WTC11 (cell line): ENCODE measurements at regions not wholly inside any gene's neighbourhood (a gene's known extent, or its start where the extent isn't known, plus 50 kb on each side); places are given as distances from the start of the nearest gene placed in this dataset.

Source experiments
- ATAC-seq: fragments of 200-7000 bp; cut with Tn5 transposase; 2 replicates; pipeline ENCODE4 v1.10.0; 2021; ENCODE audit warnings: mild to moderate bottlenecking, moderate library complexity
- CTCF ChIA-PET: fragments of 300-600 bp; sonication (Branson Sonifier 250); formaldehyde crosslinking; loops from one replicate; lab custom pipeline; 2021; ENCODE audit warnings: antibody characterized with exemption; lab: Charles Lee
- POLR2A ChIA-PET: fragments of 350-600 bp; sonication (Branson Sonifier 250); formaldehyde crosslinking; loops from one replicate; lab custom pipeline; 2021; ENCODE audit warnings: antibody characterized with exemption; lab: Charles Lee
- DNase-seq: peaks from one replicate; pipeline ENCODE4 v3.0.0; 2021; ENCODE audit warnings: low spot score
- H3K27ac Mint-ChIP-seq: 2 replicates; pipeline ENCODE4 v1.8.0; 2021; ENCODE audit warnings: mixed read lengths
- H3K27me3 Mint-ChIP-seq: 2 replicates; pipeline ENCODE4 v1.8.0; 2021; ENCODE audit warnings: low read depth, mild to moderate bottlenecking, moderate library complexity, mixed read lengths
- H3K36me3 Mint-ChIP-seq: 2 replicates; pipeline ENCODE4 v1.8.0; 2021; ENCODE audit warnings: mixed read lengths
- H3K4me1 Mint-ChIP-seq: 2 replicates; pipeline ENCODE4 v1.8.0; 2022; ENCODE audit warnings: mixed read lengths
- H3K4me3 Mint-ChIP-seq: 2 replicates; pipeline ENCODE4 v1.8.0; 2021; ENCODE audit warnings: mild to moderate bottlenecking, moderate library complexity, mixed read lengths
- H3K9me3 Mint-ChIP-seq: 2 replicates; pipeline ENCODE4 v1.8.0; 2021; ENCODE audit warnings: mixed read lengths
- AFF4 ChIP-seq: sonication (generic); formaldehyde crosslinking; IDR thresholded peaks from 2 replicates; pipeline ENCODE4 v1.8.1; 2023; ENCODE audit warnings: mild to moderate bottlenecking, missing genetic modification reagents, borderline replicate concordance
- CBFB ChIP-seq: sonication (generic); formaldehyde crosslinking; IDR thresholded peaks from 2 replicates; pipeline ENCODE4 v1.8.1; 2022; ENCODE audit warnings: mild to moderate bottlenecking, low read depth, missing genetic modification reagents
- CDX4 ChIP-seq: fragments of 250-450 bp; sonication (Bioruptor Pico); IDR thresholded peaks from 2 replicates; pipeline ENCODE4 v1.9.0; 2021; ENCODE audit warnings: moderate library complexity, mild to moderate bottlenecking, inconsistent platforms, borderline replicate concordance
- CREM ChIP-seq: sonication (generic); formaldehyde crosslinking; IDR thresholded peaks from 2 replicates; pipeline ENCODE4 v1.8.1; 2022; ENCODE audit warnings: mild to moderate bottlenecking, missing genetic modification reagents, moderate library complexity
- E2F1 ChIP-seq: sonication (generic); formaldehyde crosslinking; IDR thresholded peaks from 2 replicates; pipeline ENCODE4 v1.8.0; 2022; ENCODE audit warnings: mild to moderate bottlenecking, missing genetic modification reagents
- ERG ChIP-seq: fragments of 250-450 bp; sonication (Bioruptor Pico); IDR thresholded peaks from 2 replicates; pipeline ENCODE4 v1.8.0; 2021; ENCODE audit warnings: mild to moderate bottlenecking
- ETV6 ChIP-seq: sonication (generic); formaldehyde crosslinking; IDR thresholded peaks from 2 replicates; pipeline ENCODE4 v1.8.1; 2022; ENCODE audit warnings: mild to moderate bottlenecking, missing genetic modification reagents
- FOXJ3 ChIP-seq: sonication (generic); formaldehyde crosslinking; IDR thresholded peaks from 2 replicates; pipeline ENCODE4 v1.9.0; 2021; ENCODE audit warnings: missing genetic modification reagents, mild to moderate bottlenecking, borderline replicate concordance
- FOXK1 ChIP-seq: sonication (generic); formaldehyde crosslinking; IDR thresholded peaks from 2 replicates; pipeline ENCODE4 v1.8.0; 2022; ENCODE audit warnings: mild to moderate bottlenecking, moderate library complexity, missing genetic modification reagents
- FOXP1 ChIP-seq: sonication (generic); formaldehyde crosslinking; IDR thresholded peaks from 2 replicates; pipeline ENCODE4 v1.8.0; 2022; ENCODE audit warnings: missing genetic modification reagents, mild to moderate bottlenecking, moderate library complexity, borderline replicate concordance
- FOXP4 ChIP-seq: sonication (generic); formaldehyde crosslinking; IDR thresholded peaks from 2 replicates; pipeline ENCODE4 v1.8.0; 2022; ENCODE audit warnings: mild to moderate bottlenecking, missing genetic modification reagents
- JUN ChIP-seq: sonication (generic); formaldehyde crosslinking; IDR thresholded peaks from 2 replicates; pipeline ENCODE4 v1.8.0; 2023; ENCODE audit warnings: mild to moderate bottlenecking, missing genetic modification reagents
- NR1H2 ChIP-seq: sonication (generic); formaldehyde crosslinking; IDR thresholded peaks from 2 replicates; pipeline ENCODE4 v1.9.0; 2021; ENCODE audit warnings: mild to moderate bottlenecking, moderate library complexity, missing genetic modification reagents
- NR2C2 ChIP-seq: sonication (generic); formaldehyde crosslinking; IDR thresholded peaks from 2 replicates; pipeline ENCODE4 v1.8.0; 2022; ENCODE audit warnings: mild to moderate bottlenecking, missing genetic modification reagents
- USF1 ChIP-seq: sonication (generic); formaldehyde crosslinking; IDR thresholded peaks from 2 replicates; pipeline ENCODE4 v1.8.0; 2022; ENCODE audit warnings: mild to moderate bottlenecking, missing genetic modification reagents
- ZBTB43 ChIP-seq: sonication (generic); formaldehyde crosslinking; IDR thresholded peaks from 2 replicates; pipeline ENCODE4 v1.8.1; 2023; ENCODE audit warnings: mild to moderate bottlenecking, missing genetic modification reagents
- ZNF232 ChIP-seq: sonication (generic); formaldehyde crosslinking; IDR thresholded peaks from 2 replicates; pipeline ENCODE4 v1.8.0; 2022; ENCODE audit warnings: mild to moderate bottlenecking, missing genetic modification reagents
- ZNF317 ChIP-seq: sonication (generic); formaldehyde crosslinking; IDR thresholded peaks from 2 replicates; pipeline ENCODE4 v1.8.1; 2023; ENCODE audit warnings: low read depth, mild to moderate bottlenecking, moderate library complexity, missing genetic modification reagents, borderline replicate concordance
- ZNF396 ChIP-seq: fragments of 250-450 bp; sonication (Bioruptor Pico); IDR thresholded peaks from 2 replicates; pipeline ENCODE4 v1.8.0; 2021; ENCODE audit warnings: mild to moderate bottlenecking, moderate library complexity, borderline replicate concordance
- ZNF512 ChIP-seq: sonication (generic); formaldehyde crosslinking; IDR thresholded peaks from 2 replicates; pipeline ENCODE4 v1.8.1; 2022; ENCODE audit warnings: missing genetic modification reagents, borderline replicate concordance

GRCh38 chr10:28929942-28930341, 252.6 kb downstream of the BAMBI start:
- TF ChIP-seq ETV6, result no peak
- TF ChIP-seq ERG (CRISPR knock-in tag), result no peak
- no peak for TF ChIP-seq FOXP4
- no peak for TF ChIP-seq AFF4
- TF ChIP-seq FOXK1, result no peak
- TF ChIP-seq FOXP1 (CRISPR knock-in tag), result no peak
- TF ChIP-seq ZNF317 (CRISPR knock-in tag), result no peak
- TF ChIP-seq ZNF232 (CRISPR knock-in tag), result no peak
- TF ChIP-seq ZBTB43 (CRISPR knock-in tag), result no peak

GRCh38 chr10:28930514-28931495, 253.5 kb downstream of the BAMBI start:
- DNase-seq (no peak), ATAC-seq (no peak)
- peaks cover 15% of the 10 kb centered on the region for H3K36me3 Mint-ChIP-seq
- H3K9me3 Mint-ChIP-seq, result peaks cover 29% of the 10 kb centered on the region
- ChIA-PET CTCF (interaction anchor here (1.0 kb wide), 1 partner anchor 8 kb away, joined by 3 read pairs; no protein-coding TSS in a partner anchor), POLR2A (no interaction called here)
- no peak overlapping the region for H3K4me3 Mint-ChIP-seq
- H3K27me3 Mint-ChIP-seq, result peaks cover 5% of the 10 kb centered on the region
- 0 out of 2 replicates have a peak, but pooled peaks cover 4% of the 10 kb centered on the region for H3K4me1 Mint-ChIP-seq
- H3K27ac Mint-ChIP-seq, result no peak overlapping the region
- TF ChIP-seq CDX4 (CRISPR knock-in tag) (no peak), USF1 (no peak), ZNF396 (no peak), NR2C2 (CRISPR knock-in tag) (no peak), JUN (no peak), E2F1 (no peak), NR1H2 (CRISPR knock-in tag) (no peak), ZNF512 (CRISPR knock-in tag) (no peak), FOXJ3 (no peak), CBFB (CRISPR knock-in tag) (no peak), CREM (CRISPR knock-in tag) (no peak)

More at GRCh38 chr10:28929942-28930341, 252.6 kb downstream of the BAMBI start:
- peaks cover 5% of the 10 kb centered on the region for H3K27me3 Mint-ChIP-seq
- CTCF ChIA-PET, result interaction anchor here (1.5 kb wide), 1 partner anchor 9 kb away, joined by 5 read pairs; no protein-coding TSS in a partner anchor
- no peak overlapping the region for H3K4me3 Mint-ChIP-seq
- POLR2A ChIA-PET, result no interaction called here
- no peak overlapping the region for H3K27ac Mint-ChIP-seq
- peaks cover 25% of the 10 kb centered on the region for H3K9me3 Mint-ChIP-seq
- H3K36me3 Mint-ChIP-seq, result peaks cover 8% of the 10 kb centered on the region
- ATAC-seq (no peak), DNase-seq (no peak)
- H3K4me1 Mint-ChIP-seq, result peaks cover 12% of the 10 kb centered on the region
